GM12878 (cell line): ENCODE measurements at regions not wholly inside any gene's neighbourhood (a gene's known extent, or its start where the extent isn't known, plus 50 kb on each side); places are given as distances from the start of the nearest gene placed in this dataset.
"Not testable (repeated sequence)": the region's sequence is repeated elsewhere in the genome, so short reads cannot be mapped to it uniquely, and the experiment has no call there.

ENCODE experiments used
- ATAC-seq: fragments of 200-7000 bp; cut with Tn5 transposase; 3 replicates; pipeline ENCODE4 v1.9.1; 2020; ENCODE audit warnings: mild to moderate bottlenecking, moderate library complexity
- BruUV-seq: library from RNA; stranded (reverse); fragments of 400-500 nt; replicated peaks from 2 replicates; lab custom pipeline; 2021; lab: Mats Ljungman, UMichigan
- CTCF ChIA-PET: fragments of 300-600 bp; sonication (Branson Sonifier 250); formaldehyde crosslinking; extraction: SDS; loops from one replicate; lab custom pipeline; 2021; ENCODE audit warnings: inconsistent platforms; lab: Yijun Ruan, JAX
- POLR2A ChIA-PET: fragments of 350-600 bp; formaldehyde crosslinking; extraction: SDS; loops from one replicate; lab custom pipeline; 2021; ENCODE audit warnings: inconsistent platforms; lab: Charles Lee
- RAD21 ChIA-PET: fragments of 300-600 bp; sonication (Branson Sonifier 250); formaldehyde crosslinking; loops from one replicate; lab custom pipeline; 2023; ENCODE audit warnings: antibody characterized with exemption; ENCODE audit not compliant: unreplicated experiment; lab: Charles Lee
- SMC1A ChIA-PET: fragments of 300-600 bp; sonication (Branson Sonifier 250); formaldehyde crosslinking; loops from one replicate; lab custom pipeline; 2023; ENCODE audit not compliant: unreplicated experiment, uncharacterized antibody; lab: Charles Lee
- DNase-seq: peaks from one replicate; pipeline ENCODE4 v3.0.0-alpha.2; 2011; ENCODE audit warnings: low read depth, low spot score
- FAIRE-seq: peaks from 3 replicates; lab custom pipeline; 2011; peaks lifted over from hg19 to GRCh38; lab: Jason Lieb, UNC
- H2AFZ ChIP-seq: 2 replicates; pipeline ENCODE4 v1.6.0; 2011; ENCODE audit warnings: low read depth, low read length, control low read depth; ENCODE audit not compliant: control insufficient read depth
- H3K27ac ChIP-seq: 2 replicates; pipeline ENCODE4 v1.5.1; 2011; ENCODE audit warnings: control low read depth; ENCODE audit not compliant: control insufficient read depth, insufficient read depth
- H3K27me3 ChIP-seq, 2 experiments: replicated peaks in 1 of 2; 2 replicates each; pipeline versions ENCODE4 v1.6.0 to v1.6.1; 2011; ENCODE audit warnings: low read length in 1 of 2; ENCODE audit not compliant: control insufficient read depth in 2 of 2, insufficient read depth in 2 of 2
- H3K36me3 ChIP-seq, 2 experiments: 2 replicates each; pipeline ENCODE4 v1.5.1; 2011; ENCODE audit warnings: low read length in 1 of 2; ENCODE audit not compliant: control insufficient read depth in 2 of 2, insufficient read depth in 2 of 2
- H3K4me1 ChIP-seq: 2 replicates; pipeline ENCODE4 v1.6.1; 2011; ENCODE audit warnings: mild to moderate bottlenecking, low read length, moderate library complexity, mixed read lengths; ENCODE audit not compliant: control insufficient read depth, insufficient read depth
- H3K4me2 ChIP-seq: 2 replicates; pipeline ENCODE4 v1.6.0; 2011; ENCODE audit warnings: control low read depth; ENCODE audit not compliant: control insufficient read depth, insufficient read depth
- H3K4me3 ChIP-seq: fragments of 200-600 bp; sonication (generic); 2 replicates; pipeline ENCODE4 v1.5.1; 2016
- H3K79me2 ChIP-seq: 2 replicates; pipeline ENCODE4 v1.6.0; 2011; ENCODE audit warnings: low read length; ENCODE audit not compliant: control insufficient read depth, insufficient read depth
- H3K9ac ChIP-seq: 2 replicates; pipeline ENCODE4 v1.8.0; 2011; ENCODE audit warnings: low read length, control low read depth, mixed read lengths; ENCODE audit not compliant: control insufficient read depth, insufficient read depth
- H3K9me3 ChIP-seq: replicated peaks from 3 replicates; pipeline ENCODE4 v1.5.1; 2011; ENCODE audit warnings: mild to moderate bottlenecking, low read length; ENCODE audit not compliant: control insufficient read depth, insufficient read depth
- H4K20me1 ChIP-seq: 2 replicates; pipeline ENCODE4 v1.6.0; 2011; ENCODE audit not compliant: control insufficient read depth, insufficient read depth
- NFYA ChIP-seq: IDR thresholded peaks from 2 replicates; pipeline ENCODE4 v1.6.1; 2011; ENCODE audit warnings: low read depth, mild to moderate bottlenecking, low read length, improper control_type of control experiment, borderline replicate concordance
- RB1 ChIP-seq: fragments of 450-650 bp; formaldehyde crosslinking; IDR thresholded peaks from 2 replicates; pipeline ENCODE4 v1.6.1; 2017; ENCODE audit warnings: mild to moderate bottlenecking, borderline replicate concordance
- SREBF2 ChIP-seq: IDR thresholded peaks from 2 replicates; pipeline ENCODE4 v1.6.1; 2012; ENCODE audit warnings: mild to moderate bottlenecking, low read length
- ZNF687 ChIP-seq: fragments of 450-650 bp; IDR thresholded peaks from 2 replicates; pipeline ENCODE4 v1.6.1; 2017; ENCODE audit warnings: mild to moderate bottlenecking, moderate library complexity
- ZZZ3 ChIP-seq: IDR thresholded peaks from 2 replicates; pipeline ENCODE4 v1.6.1; 2011; ENCODE audit warnings: low read depth; ENCODE audit not compliant: control insufficient read depth, insufficient read length
- WGBS: methylation state at CpG from one replicate; pipeline ENCODE4 v1.1.6; 2016; ENCODE audit warnings: low lambda C conversion rate; ENCODE audit not compliant: insufficient replicate concordance, insufficient coverage; ENCODE audit errors: missing lambda C conversion rate; 5-methylcytosine and 5-hydroxymethylcytosine counted together
- in situ Hi-C: fragments of 300-500 bp; cut with MboI; formaldehyde crosslinking; loops from 9 replicates; pipeline ENCODE4 v1.14.3; 2018; ENCODE audit warnings: mixed read lengths
- intact Hi-C: fragments of 100-400 bp; cut with micrococcal nuclease; formaldehyde crosslinking; loops from one replicate; pipeline ENCODE4 v1.14.2; 2022; ENCODE audit not compliant: unreplicated experiment

GRCh38 chr9:84521208-84521607, 148.3 kb upstream of the NTRK2 start:
- WGBS, result 16% methylated on average over 3 of the region's 3 CpGs
- DNase-seq, result no peak
- H3K4me1 ChIP-seq, result no peaks in the 10 kb centered on the region
- in situ Hi-C loops (no loop called here), intact Hi-C loops (no loop called here)
- no peaks in the 10 kb centered on the region for H3K27me3 ChIP-seq
- no peak for FAIRE-seq
- no peak overlapping the region for H3K27ac ChIP-seq
- TF ChIP-seq SREBF2, result no peak
- no peak for TF ChIP-seq NFYA
- TF ChIP-seq ZNF687, result no peak
- TF ChIP-seq ZZZ3, result no peak
- TF ChIP-seq RB1, result no peak
- no peak overlapping the region for H3K4me2 ChIP-seq
- CTCF ChIA-PET, result no interaction called here
- no peak for ATAC-seq
- H3K9me3 ChIP-seq, result no peaks in the 10 kb centered on the region; the same call in 2 of the 3 replicates
- POLR2A ChIA-PET, result no interaction called here
- H3K79me2 ChIP-seq, result no peaks in the 10 kb centered on the region
- RAD21 ChIA-PET, result no interaction called here
- H3K4me3 ChIP-seq, result no peak overlapping the region
- BruUV-seq, result no TSS peak
- H2AFZ ChIP-seq, result no peak overlapping the region
- H3K36me3 ChIP-seq, result no peaks in the 10 kb centered on the region
- H3K9ac ChIP-seq, result no peak overlapping the region
- SMC1A ChIA-PET, result no interaction called here
- H4K20me1 ChIP-seq, result no peaks in the 10 kb centered on the region

- CTCF ChIA-PET, SMC1A ChIA-PET, intact Hi-C loops, H3K4me1 ChIP-seq, H2AFZ ChIP-seq, RAD21 ChIA-PET, H3K9ac ChIP-seq, H3K36me3 ChIP-seq, H3K4me2 ChIP-seq, H3K4me3 ChIP-seq, H4K20me1 ChIP-seq, BruUV-seq, H3K27ac ChIP-seq, H3K9me3 ChIP-seq, DNase-seq, in situ Hi-C loops, H3K79me2 ChIP-seq, ATAC-seq, POLR2A ChIA-PET, FAIRE-seq, H3K27me3 ChIP-seq: not testable (repeated sequence)
- 78% methylated on average over 26 of the region's 26 CpGs for WGBS
Measured at GRCh38 chr9:84526211-84526610, 143.3 kb upstream of the NTRK2 start.

- SMC1A ChIA-PET, DNase-seq, H3K79me2 ChIP-seq, H2AFZ ChIP-seq, H3K4me1 ChIP-seq, H3K36me3 ChIP-seq, in situ Hi-C loops, CTCF ChIA-PET, intact Hi-C loops, H3K27me3 ChIP-seq, BruUV-seq, H4K20me1 ChIP-seq, RAD21 ChIA-PET, H3K9me3 ChIP-seq, FAIRE-seq, H3K9ac ChIP-seq, H3K4me3 ChIP-seq, ATAC-seq, H3K27ac ChIP-seq, H3K4me2 ChIP-seq, POLR2A ChIA-PET: not testable (repeated sequence)
- 82% methylated on average over 44 of the region's 49 CpGs for WGBS
Measured at GRCh38 chr9:84527060-84527720, 142.3 kb upstream of the NTRK2 start.
